Upper lobe of right lung (tissue), 1 donor: ENCODE measurements at regions not wholly inside any gene's neighbourhood (a gene's known extent, or its start where the extent isn't known, plus 50 kb on each side); places are given as distances from the start of the nearest gene placed in this dataset.

Experiments
- ATAC-seq: fragments of 200-7000 bp; cut with Tn5 transposase; one replicate; pipeline ENCODE4 v1.9.1; 2020; ENCODE audit warnings: mild to moderate bottlenecking, moderate library complexity
- DNase-seq: peaks from one replicate; pipeline ENCODE4 v3.0.0-alpha.2; 2020
- H3K27ac ChIP-seq: fragments of 200-600 bp; one replicate; pipeline ENCODE4 v1.8.0; 2022
- H3K27me3 ChIP-seq: fragments of 200-600 bp; one replicate; pipeline ENCODE4 v1.8.0; 2022; ENCODE audit warnings: mild to moderate bottlenecking
- H3K36me3 ChIP-seq: fragments of 200-600 bp; one replicate; pipeline ENCODE4 v1.8.0; 2022
- H3K4me1 ChIP-seq: fragments of 200-600 bp; one replicate; pipeline ENCODE4 v1.8.0; 2022
- H3K4me3 ChIP-seq: fragments of 200-600 bp; one replicate; pipeline ENCODE4 v1.8.0; 2022; ENCODE audit warnings: mild to moderate bottlenecking
- H3K9me3 ChIP-seq: fragments of 200-600 bp; one replicate; pipeline ENCODE4 v1.8.0; 2022
- intact Hi-C: fragments of 100-400 bp; cut with DNase I; formaldehyde crosslinking; loops from one replicate; pipeline ENCODE4 v1.11.0; 2022
- TF ChIP-seq, protein P1 (sequence below): fragments of 200-600 bp; IDR thresholded peaks from one replicate; pipeline ENCODE4 v1.8.0; 2022; ENCODE audit warnings: antibody characterized with exemption
- donor health status: DM: no; HTN: yes; CAD: no; lungs with severe emphysema.

DNA sequence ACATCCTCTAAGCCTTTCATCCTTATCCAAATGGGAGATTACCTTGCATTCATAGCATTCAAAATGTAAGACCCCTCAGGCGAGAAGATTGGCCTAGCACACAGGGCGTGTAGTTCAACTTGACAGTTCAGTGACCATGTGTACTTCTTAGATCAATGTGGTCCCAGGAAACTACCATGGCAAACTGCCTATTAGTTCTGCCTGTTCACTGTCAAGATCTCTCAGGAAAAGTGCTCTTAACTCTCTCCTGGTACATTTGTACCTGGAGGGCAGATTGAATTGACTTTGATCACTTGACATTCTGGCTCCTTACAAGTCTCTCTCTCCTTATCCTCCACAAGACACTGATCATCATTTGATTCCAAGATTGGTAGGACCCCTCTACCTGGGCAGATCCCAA, 122.4 kb downstream of the CDC7 start:
- H3K36me3 ChIP-seq: no peaks in the 10 kb centered on the region
- TF ChIP-seq, protein P1, sequence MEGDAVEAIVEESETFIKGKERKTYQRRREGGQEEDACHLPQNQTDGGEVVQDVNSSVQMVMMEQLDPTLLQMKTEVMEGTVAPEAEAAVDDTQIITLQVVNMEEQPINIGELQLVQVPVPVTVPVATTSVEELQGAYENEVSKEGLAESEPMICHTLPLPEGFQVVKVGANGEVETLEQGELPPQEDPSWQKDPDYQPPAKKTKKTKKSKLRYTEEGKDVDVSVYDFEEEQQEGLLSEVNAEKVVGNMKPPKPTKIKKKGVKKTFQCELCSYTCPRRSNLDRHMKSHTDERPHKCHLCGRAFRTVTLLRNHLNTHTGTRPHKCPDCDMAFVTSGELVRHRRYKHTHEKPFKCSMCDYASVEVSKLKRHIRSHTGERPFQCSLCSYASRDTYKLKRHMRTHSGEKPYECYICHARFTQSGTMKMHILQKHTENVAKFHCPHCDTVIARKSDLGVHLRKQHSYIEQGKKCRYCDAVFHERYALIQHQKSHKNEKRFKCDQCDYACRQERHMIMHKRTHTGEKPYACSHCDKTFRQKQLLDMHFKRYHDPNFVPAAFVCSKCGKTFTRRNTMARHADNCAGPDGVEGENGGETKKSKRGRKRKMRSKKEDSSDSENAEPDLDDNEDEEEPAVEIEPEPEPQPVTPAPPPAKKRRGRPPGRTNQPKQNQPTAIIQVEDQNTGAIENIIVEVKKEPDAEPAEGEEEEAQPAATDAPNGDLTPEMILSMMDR: no peak
- intact Hi-C loops: no loop called here
- H3K4me3 ChIP-seq: no peak overlapping the region
- DNase-seq: no peak
- peak; percentile 45 for ATAC-seq
- no peak overlapping the region for H3K27ac ChIP-seq
- no peaks in the 10 kb centered on the region for H3K9me3 ChIP-seq
- no peaks in the 10 kb centered on the region for H3K4me1 ChIP-seq
- no peaks in the 10 kb centered on the region for H3K27me3 ChIP-seq

DNA sequence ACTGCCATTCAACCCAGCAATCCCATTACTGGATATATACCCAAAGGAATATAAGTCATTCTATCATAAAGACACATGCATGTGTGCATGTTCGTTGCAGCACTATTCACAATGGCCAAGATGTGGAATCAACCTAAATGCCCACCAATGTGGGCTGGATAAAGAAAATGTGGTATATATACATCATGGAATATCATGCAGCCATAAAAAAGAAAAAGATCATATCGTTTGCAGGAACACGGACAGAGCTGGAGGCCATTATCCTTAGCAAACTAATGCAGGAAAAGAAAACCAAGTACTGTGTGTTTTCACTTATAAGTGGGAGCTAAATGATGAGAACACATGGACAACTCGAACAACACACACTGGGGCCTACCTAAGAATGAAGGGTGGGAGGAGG, 123.7 kb downstream of the CDC7 start:
- Histone ChIP-seq H3K27me3 (no peaks in the 10 kb centered on the region), H3K4me3 (no peak overlapping the region), H3K27ac (no peak overlapping the region), H3K4me1 (no peaks in the 10 kb centered on the region), H3K36me3 (no peaks in the 10 kb centered on the region), H3K9me3 (no peaks in the 10 kb centered on the region)
- ATAC-seq (no peak), DNase-seq (no peak)
- intact Hi-C loops: no loop called here
- TF ChIP-seq, protein P1: no peak
